ENCODE measurements at regions not wholly inside any gene's neighbourhood (a gene's known extent, or its start where the extent isn't known, plus 50 kb on each side); places are given as distances from the start of the nearest gene placed in this dataset.

DNA sequence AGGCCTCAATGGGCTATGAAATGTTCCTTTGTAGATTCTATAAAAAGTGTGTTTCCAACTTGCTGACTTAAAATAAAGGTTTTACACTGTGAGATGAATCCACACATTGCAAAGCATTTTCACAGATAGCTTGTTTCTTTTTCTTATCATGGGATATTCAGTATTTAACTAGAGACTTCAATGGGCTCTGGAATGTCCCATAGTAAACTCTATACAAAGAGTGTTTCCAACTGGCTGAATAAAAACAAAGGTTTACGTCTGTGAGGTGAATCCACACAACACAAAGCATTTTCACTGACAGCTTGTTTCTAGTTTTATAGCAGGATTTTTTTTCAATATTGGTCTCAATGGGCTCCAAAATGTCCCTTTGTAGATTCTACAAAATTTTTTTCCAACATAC, 550.1 kb downstream of the KCNJ18 start:
- no peak for DNase-seq (ENCODE audit: low read depth)
- no peak overlapping the region for H3K4me3 ChIP-seq (ENCODE audit: low read length)
- TF ChIP-seq CTCF (conservative IDR thresholded peaks at IDR 0.05; ENCODE audit: low read length), result no peak

DNA sequence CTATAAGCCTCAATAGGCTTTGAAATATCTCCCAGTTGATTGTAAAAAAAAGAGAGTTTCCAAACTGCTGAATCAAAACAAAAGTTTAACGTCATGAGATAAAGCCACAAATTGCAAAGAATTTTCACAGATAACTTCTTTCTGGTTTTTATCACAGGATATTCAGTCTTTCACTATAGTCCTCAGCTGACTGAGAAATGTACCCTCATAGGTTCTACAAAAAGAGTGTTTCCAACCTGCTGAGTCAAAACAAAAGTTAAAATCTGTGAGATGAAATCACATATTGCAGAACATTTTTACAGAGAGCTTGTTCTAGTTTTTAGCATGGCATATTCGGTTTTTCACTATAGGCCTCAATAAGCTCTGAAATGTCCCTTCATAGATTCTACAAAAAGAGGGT, 559.2 kb downstream of the KCNJ18 start:
- H3K4me3 ChIP-seq (ENCODE audit: low read length), result no peak overlapping the region
- TF ChIP-seq CTCF (conservative IDR thresholded peaks at IDR 0.05; ENCODE audit: low read length), result no peak
- DNase-seq (ENCODE audit: low read depth), result no peak

DNA sequence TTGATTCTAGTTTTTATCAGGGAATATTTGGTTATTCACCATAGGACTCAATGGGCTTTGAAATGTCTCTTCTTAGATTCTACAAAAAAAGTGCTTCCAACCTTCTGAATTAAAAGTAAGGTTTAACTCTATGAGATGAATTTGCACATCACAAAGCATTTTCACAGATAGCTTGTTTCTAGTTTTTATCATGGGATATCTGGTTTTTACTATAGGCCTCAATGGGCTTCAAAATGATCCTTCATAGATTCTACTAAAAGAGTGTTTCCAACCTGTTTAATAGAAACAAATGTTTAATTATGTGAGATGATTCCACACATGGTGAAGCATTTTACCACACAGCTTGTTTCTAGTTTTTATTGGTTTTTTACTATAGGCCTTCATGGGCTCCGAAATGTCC, 560.7 kb downstream of the KCNJ18 start:
- no peak for DNase-seq (ENCODE audit: low read depth)
- TF ChIP-seq CTCF (conservative IDR thresholded peaks at IDR 0.05; ENCODE audit: low read length), result no peak

DNA sequence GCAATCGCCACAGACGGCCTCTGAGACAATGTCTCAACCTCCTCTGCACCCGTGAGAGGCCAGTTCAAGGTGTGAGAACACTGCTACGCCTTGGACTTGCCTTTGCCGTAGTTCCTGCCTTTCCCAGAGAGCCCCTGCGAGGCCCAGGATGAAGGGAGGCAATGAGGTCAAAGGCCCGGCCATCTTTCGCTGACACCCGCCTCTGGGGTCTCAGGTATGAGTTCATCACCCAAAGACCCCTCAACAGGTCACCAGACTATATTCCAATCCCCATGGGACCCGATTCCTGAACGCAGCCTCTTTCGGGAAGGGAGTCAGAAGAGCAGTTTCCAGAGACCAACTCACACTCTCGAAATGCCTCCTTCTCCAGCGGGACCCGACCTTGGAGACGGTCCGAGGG, 573.5 kb downstream of the KCNJ18 start:
- TF ChIP-seq CTCF (conservative IDR thresholded peaks at IDR 0.05; ENCODE audit: low read length), result no peak
- no peak overlapping the region for H3K4me3 ChIP-seq (ENCODE audit: low read length)
- DNase-seq (ENCODE audit: low read depth), result no peak

More for the DNA sequence above, 560.7 kb downstream of the KCNJ18 start:
- no peak overlapping the region for H3K4me3 ChIP-seq (ENCODE audit: low read length)

- no peak for DNase-seq (ENCODE audit: low read depth)
- no peak overlapping the region for H3K4me3 ChIP-seq (ENCODE audit: low read length)
- no peak for TF ChIP-seq CTCF (conservative IDR thresholded peaks at IDR 0.05; ENCODE audit: low read length)
These were observed 573.9 kb downstream of the KCNJ18 start for GRCh38 chr17:22266231-22266630.

- H3K4me3 ChIP-seq (ENCODE audit: low read length), result no peak overlapping the region
- no peak for TF ChIP-seq CTCF (conservative IDR thresholded peaks at IDR 0.05; ENCODE audit: low read length)
- no peak for DNase-seq (ENCODE audit: low read depth)
These were observed 574.7 kb downstream of the KCNJ18 start for GRCh38 chr17:22267019-22267418.

DNA sequence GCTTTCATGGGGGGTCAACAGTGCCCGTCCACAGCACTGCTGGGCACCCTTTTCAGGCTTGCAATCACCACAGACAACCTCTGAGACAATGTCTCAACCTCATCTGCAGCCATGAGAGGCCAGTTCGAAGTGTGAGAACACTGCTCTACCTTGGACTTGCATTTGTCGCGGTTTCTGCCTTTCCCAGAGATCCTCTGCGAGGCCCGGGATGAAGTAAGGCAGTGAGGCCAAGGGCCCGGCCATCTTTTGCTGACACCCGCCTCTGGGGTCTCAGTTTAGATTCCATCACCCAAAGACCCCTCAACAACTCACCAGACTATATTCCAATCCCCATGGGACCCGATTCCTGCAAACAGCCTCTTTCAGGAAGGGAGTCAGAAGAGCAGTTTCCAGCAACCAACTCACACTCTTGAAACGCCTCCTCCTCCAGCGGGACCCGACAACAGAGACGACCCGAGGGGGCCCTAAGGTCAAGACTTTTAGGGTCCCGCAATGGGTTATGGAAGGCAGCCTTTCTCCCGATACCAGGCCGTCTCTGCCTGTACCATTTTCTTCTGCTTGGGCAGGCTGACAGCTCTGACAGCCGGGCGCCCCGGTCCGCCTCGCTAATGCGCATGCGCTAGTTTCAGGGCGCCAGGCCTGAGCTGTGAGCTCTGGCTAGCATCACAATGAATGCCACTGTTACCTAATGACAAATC, 576.0 kb downstream of the KCNJ18 start:
- no peak overlapping the region for H3K4me3 ChIP-seq (ENCODE audit: low read length)
- no peak for TF ChIP-seq CTCF (conservative IDR thresholded peaks at IDR 0.05; ENCODE audit: low read length)
- DNase-seq (ENCODE audit: low read depth), result no peak
